Inflammatory macrophage treated with lipopolysaccharide for 1 hour (primary cell): ENCODE measurements at regions not wholly inside any gene's neighbourhood (a gene's known extent, or its start where the extent isn't known, plus 50 kb on each side); places are given as distances from the start of the nearest gene placed in this dataset.

Source experiments
- DNase-seq, 2 donors: peaks; one replicate each; pipeline ENCODE4 v3.0.0-alpha.2; 2020 to 2022

DNA sequence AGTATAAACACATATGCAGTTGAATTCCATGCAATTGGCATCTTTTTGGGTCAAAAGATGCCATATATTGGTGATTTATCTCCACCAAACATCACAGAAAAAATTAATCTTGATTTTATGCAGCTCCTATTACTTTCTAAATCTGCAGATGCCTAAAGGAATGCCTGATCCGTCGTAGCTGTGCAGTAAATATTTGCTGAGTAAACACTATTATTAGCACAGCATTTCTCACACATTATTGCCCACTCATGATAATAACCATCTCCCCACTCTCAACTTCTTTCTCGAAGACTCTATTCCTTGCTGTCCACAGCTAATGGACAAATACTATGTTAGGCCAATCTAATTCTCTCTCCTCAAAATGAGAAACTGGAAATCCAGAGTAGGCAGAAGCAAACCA lies 625.2 kb downstream of the ZIC1 start:
- no peak for DNase-seq

DNA sequence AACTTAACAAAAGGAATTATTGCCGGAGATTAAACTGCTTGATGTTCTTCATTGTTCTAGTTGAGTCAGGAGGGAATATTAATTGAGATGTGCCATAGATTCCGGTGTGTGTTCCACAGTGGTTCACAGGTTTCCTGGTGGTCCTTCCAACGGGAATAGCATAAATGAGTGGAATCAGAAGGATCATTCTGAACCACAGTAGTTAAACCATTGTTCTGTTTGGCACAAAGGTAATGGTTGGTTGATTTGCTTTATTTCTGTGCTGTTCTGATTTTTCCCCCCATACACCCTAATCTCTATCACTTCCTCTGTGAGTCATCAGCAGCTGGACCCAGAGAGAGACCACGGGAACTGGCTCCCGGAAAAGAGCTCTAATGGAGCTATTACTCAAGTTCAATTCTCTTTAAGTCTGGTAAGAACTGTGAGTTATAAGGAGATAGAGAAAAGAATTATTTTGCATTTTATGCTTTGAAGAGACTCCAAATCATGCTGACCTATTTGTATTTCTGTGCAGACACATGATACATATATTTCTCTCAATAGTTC lies 627.2 kb downstream of the ZIC1 start:
- DNase-seq: no peak

DNA sequence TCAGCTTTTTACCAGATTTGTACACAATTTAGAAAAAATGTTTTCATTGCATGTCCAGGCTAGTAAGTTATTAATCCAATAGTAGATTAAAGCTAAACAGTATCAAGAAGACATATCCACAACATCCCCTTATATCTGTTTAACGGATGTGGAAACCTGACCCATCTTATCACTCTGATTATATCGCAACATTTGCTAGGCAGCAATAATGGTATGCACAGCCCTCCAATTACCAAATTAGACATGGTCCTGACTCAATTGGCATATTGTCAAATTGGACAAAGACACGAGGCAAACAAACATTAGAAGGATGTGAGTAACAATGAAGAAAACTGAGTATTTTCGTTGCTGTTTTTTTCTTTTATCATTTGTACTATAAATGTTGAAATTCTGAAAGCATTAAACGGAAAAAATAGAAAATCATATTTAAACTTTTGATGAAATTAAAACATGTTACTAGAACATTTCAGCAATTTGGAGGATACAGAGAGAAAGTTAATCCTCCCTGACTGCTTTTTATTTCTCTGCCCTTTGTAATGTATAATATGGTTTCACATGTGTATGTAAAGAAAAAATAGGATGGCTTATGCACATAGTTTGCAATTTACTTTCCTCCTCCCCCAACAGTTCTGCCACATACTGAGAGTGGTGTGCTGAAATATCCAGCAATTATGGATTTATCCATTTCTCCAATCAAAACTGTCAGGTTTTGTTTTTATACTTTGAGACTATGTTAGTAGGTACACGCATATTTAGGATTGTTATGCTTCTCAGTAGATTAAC lies 633.7 kb downstream of the ZIC1 start:
- no peak for DNase-seq

DNA sequence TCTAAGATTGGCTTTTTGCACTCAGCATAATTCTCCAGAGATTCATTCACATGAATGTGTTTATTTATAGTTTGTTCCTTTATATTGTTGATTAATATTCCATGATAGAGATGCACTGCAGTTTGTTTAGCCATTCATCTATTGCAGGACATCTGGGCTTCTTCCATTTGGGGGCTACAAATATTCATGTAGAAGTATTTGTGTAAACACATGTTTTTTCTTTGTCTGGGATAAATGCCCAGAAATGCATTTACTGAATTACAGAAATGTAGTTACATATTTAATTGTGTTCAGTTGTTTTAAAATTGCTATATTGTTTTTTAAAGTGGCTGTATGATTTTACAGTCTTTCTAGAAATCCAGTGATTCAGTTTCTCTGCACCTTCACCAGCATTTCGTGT lies 635.0 kb downstream of the ZIC1 start:
- no peak for DNase-seq

DNA sequence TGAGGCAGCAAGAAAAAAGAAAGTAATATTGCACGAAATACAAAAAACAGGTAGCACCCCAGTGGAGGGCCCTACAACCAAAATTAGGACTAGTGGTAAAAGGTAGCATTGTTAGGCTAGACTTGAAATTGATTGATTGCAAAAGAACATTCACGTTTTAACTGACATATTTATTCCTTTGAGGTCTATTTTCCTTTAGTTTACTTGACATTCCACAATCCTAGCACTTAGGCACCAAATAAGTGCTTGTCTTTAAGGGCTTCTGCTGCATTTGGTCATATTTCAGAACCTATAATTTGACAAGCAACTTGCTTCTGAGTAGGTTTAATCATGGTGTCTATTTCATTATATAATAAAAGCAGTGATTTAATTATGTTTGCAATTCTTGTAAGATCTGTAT lies 642.7 kb upstream of the AGTR1 start:
- no peak for DNase-seq

DNA sequence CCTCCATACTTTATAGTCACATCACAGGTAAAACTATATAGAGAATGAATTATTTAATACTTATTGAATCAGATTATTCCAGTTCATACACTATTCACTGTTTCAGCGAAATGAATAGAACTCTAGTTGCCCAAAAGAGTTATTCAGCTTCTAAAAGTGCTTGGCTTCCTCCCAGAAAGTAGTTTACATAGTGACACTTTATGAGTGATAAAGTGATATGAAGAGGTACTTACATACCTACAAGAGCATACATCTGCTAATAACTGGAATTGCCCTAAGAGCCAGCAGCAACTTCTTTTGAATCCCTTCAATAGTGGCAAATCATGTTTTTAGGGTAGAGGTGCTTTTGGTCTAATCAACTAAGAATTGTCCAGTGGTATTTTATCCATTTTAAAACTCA lies 635.1 kb upstream of the AGTR1 start:
- DNase-seq: no peak

DNA sequence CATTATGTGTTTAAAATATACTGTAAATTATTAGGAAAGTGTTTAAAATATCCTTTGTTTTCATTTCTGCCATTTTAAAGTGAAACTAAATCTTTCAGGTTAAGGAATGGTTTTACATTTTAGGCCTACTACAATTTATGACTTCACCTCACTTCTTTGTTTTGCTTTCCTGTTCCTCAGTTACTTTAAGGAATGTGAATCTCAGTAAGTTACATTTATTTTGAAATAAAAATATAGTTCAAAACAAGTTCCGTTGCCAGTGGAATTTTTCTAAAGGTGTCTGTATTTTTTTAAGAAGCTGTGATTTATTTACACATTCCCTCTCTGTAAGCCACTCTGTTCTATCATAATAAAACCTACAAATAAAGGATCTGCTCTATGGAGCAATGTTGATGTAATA lies 630.9 kb upstream of the AGTR1 start:
- no peak for DNase-seq

- DNase-seq: no peak
Measured at GRCh38 chr3:148068466-148068865, 629.2 kb upstream of the AGTR1 start.

DNA sequence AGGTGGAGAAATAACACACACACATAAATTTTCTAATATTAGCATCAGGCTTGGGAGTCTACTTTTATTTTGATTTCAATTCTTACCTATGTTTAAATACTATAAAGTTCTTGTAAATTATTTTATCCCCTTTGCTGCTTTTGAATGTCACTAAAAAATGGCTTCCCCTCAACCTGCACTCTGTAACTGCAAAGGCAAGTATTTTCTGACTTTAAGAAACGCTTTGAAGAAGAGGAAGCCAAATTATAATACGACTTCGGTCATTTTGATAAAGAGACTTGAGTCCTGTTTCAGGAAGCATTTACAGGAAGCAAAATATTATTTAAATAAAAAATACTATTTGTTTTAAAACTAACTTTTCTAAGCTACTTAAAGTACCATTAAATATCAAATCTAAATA lies 627.7 kb upstream of the AGTR1 start:
- no peak for DNase-seq

- no peak for DNase-seq
Measured at GRCh38 chr3:148073721-148074456, 623.8 kb upstream of the AGTR1 start.

DNA sequence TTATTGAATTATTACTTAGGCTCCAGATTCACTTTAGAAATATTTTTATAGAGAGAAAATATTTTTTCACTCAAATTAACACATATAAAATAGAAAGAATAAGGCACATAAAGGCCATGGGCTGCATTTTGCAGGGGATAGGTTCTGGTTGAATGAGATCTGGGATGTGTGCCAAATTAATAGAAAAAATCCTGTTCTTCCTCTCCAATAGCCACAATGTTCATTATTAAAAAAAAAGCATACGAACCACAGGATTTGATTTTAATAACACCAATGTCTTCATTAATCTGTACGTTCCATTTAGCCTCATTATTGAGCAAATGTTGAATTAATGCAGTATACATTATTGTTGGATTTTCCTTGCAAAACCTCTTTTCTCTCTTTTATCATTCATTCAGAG lies 622.8 kb upstream of the AGTR1 start:
- no peak for DNase-seq

DNA sequence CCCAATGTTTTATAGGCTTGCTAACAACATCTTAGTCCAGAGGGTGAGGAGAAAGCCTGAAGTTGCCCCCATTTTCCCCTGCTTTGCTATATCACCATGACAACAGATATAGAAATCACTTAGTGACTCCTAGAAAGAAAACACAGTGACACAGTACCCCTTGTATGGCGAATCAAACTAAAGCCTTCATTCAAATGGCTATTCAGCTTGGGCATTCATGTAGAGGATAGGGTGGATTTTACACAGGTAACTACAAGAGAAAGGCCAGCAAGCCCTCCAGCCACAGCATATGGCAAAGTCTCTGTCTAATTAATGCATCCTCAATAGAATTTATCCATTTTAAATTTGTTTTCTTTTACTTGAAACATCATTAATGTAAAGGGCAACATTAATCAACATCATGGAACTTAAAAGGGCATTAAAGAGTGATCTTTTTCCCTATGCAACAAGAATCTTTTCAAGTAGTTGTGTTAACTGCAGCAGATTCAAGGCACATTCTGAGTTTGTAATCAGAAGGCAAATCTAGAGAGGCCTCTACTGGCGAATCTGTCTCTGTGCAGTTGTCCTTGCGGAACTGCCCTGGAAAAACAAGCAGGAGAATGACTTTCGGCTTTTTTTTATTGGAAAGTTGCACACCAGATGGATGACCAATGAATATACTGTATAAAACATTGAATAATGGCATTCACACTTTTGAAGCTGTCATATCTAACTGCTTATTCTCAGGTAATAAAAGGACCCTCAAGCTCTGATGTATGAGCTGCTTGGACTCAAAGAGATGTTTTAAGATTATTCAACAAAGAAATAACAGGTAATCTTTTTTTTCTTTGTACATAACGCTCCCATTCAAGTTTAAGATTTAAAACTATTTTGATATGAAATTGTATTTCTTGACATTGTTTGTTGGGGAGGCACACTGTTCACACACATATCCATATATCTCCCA lies 621.7 kb upstream of the AGTR1 start:
- no peak for DNase-seq

DNA sequence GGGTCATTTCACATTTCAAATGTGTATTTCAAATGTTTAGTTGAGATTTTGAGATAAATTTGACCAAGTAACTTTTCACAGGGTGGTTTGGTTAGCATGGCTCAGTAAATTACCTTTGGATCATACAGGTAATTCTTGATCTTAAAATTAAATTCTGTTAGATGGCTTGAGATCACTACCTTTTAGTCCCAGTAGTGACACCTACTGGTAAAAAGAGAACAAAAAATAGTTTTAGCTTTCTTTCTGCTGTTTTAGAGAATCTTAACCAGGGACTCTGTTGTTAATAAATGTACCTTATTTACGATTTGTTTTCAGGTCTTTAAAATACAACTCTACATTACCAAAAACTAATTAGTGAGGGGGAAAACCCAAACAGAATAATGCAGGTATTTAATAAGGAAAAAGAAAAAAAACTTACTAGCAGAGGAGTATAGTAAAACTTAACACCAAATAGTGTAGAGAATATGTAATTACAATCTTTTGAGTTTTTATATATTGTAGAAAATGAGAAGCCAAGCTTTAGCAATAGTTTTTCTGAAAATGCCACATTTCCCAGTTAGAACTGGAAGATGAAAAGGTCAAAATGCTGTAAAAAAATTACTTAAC lies 620.3 kb upstream of the AGTR1 start:
- peak in 1 of 2 donors; percentile 49 for DNase-seq

DNA sequence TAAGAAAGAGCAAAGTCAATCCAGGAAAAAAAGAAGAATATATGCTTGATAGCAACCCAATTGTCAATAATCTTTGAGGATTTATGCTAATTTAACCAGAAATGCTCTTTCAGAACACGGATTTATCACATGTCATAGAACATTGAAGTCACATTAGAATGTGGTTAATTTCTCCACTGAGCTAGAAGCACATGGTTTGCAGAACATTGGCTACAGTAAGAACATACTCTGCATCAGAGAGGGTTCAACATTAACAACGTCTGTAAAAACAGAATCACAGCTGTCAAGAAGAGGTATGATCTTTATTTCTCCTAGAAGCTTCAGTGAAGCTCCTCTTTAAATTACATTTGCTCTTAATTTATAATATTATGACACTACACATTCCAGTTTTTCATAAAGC lies 619.7 kb upstream of the AGTR1 start:
- no peak for DNase-seq

DNA sequence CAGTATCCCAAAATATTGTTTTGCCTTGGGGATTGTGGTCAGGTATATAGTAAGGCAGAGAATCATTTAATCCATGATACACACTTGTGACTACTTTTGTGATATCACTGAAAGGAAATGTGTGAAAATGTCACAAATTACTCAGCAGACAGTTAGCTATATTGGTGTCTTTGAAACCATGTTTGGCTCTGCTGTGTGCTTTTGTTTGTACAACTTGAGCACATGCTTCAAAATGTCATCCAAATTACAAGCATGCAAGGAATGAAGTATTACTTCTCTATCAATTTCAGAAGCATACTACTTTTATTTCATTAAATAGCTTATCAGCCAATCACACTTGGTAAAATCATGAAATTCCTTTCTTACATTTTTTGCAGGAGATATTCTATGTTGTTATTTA lies 619.0 kb upstream of the AGTR1 start:
- DNase-seq: no peak

DNA sequence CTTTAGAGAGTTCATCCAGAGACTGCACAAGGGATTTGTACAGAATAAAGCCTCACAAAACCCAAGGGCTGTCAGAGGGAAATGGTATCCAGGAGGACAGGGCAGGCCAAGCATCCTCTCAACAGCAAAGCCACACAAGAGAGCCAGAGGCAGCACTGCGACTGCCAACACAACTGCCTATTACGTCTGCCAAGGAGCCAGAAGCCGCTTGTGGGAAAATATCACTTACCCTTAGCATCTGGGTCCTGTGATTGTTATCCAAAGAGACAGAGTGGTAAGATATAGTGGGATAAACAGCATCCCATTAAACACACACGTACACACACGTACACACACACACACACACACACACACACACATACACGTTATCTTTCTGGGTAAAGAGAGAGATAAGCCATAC lies 618.3 kb upstream of the AGTR1 start:
- no peak for DNase-seq

DNA sequence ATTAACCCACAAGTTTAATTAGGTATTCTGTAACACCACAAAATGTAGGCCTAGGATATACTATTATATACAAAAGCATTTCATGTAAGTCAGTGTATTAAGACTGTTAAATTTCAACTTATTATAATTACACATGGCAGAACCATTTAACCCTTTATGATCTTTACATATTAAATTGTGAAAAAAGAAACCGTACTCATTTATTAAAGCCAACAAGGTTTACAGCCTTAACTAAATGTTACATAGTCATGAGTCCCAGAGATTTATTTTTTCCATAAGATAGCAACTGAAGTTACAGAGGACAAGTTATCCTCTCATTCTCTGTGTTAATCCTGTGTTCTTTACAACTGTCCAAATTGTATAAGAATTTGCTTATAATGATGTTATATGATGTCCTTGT lies 615.8 kb upstream of the AGTR1 start:
- DNase-seq: no peak

DNA sequence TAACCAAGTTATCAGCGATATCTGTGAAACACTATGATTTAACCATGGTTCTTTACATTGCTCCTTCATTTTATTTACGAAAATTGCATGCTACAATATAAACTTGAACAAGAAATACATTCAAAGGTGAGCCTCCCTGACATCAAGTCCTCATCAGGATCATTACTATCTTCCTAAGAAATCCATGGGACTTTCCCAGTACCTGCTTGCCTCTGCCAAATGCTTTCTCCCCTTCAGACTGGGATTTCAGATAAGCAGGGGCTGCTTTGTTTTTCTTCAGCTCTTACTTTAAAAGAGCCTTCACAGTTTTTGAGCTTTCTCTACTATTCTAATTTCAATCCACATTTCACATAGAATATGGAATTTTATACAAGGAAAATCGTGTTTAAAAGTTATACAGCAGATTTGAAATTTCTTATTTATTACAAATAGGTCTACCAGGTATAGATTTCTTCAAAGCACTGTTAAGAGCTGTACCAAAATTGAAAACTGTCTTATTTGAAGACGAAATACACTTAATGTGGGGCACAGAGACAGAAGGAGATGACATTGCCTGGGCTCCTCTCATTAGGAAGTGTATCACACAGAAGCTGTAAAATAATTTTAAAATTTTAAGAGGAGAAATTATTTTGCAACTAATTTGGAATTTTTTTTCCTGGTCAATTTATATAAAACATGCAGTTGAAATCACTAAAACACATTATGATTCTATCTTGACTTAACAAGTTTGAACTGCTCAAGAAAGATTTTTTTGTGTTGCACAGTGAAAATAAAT lies 615.0 kb upstream of the AGTR1 start:
- no peak for DNase-seq

- no peak for DNase-seq
Measured at GRCh38 chr3:148083526-148084182, 614.0 kb upstream of the AGTR1 start.

DNA sequence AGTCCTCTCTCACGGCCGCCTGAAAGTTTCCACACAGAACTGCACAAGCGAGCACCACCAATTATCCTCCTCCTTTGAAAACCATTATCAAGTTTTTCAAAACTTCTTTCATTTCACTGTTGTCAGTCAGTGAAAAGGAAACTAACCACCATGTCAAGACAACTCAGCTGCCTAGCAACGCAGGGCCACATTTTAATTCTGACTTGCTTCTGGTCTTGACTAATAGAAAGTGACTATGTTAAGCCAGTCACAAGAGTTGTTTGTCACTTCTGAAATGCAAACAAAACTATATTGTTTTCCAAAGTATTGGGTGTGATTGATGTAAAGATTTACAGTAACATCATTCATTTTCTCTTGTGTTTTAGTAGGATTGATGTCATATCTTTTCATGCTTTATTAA lies 612.8 kb upstream of the AGTR1 start:
- DNase-seq: no peak

GRCh38 chr3:148087601-148088371 lies 609.9 kb upstream of the AGTR1 start:
- DNase-seq: no peak
